ENCODE measurements at regions not wholly inside any gene's neighbourhood (a gene's known extent, or its start where the extent isn't known, plus 50 kb on each side); places are given as distances from the start of the nearest gene placed in this dataset.
A peak's percentile ranks its signal among the peaks of the same experiment; 100 is the strongest.

DNA sequence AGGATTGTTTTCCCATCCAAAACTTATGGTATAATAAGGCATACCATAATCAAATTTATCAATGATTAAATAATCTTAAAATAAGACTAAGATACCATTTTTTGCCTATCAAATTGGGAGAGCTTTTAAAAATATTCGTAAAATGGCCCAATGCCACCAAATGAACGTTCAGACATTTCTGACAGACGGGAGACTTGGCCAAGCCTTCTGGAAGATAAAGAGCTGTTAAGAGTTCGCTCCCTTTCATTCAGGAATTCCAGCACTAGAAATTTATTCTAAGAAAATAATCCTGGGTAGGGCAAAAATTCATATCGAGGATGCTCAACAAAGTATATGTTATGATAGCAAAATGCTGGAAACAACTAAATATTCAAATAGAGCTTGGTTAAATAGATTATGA, 85.6 kb upstream of the NEO1 start:
- WGBS, 2 donors (ENCODE audit: low coverage in 1 of 2): 76 to 91% methylated on average over 5 of the region's 5 CpGs
- H3K27ac ChIP-seq: no peak overlapping the region
- H3K36me3 ChIP-seq: no peaks in the 10 kb centered on the region
- intact Hi-C loops (cut with DNase I; ENCODE audit: low total_unique reads) (no loop called here), in situ Hi-C loops (cut with MboI; ENCODE audit: low pct_ligation_motif_present in 1 of 4, low pct_unique_long_range_greater_than_20kb in 1 of 4, low sequenced_read_pairs in 3 of 4) (no loop called here)
- H3K9me3 ChIP-seq: no peaks in the 10 kb centered on the region
- no peak for DNase-seq
- no peak overlapping the region for H3K4me3 ChIP-seq
- H3K27me3 ChIP-seq: no peaks in the 10 kb centered on the region
- peaks cover 0 to 42% (median 26%) of the 10 kb centered on the region in 4 donors for H3K4me1 ChIP-seq
- TF ChIP-seq POLR2AphosphoS5 (IDR thresholded peaks at IDR 0.05) (no peak), EP300 (IDR thresholded peaks at IDR 0.05; ENCODE audit: low read depth) (no peak), POLR2A (IDR thresholded peaks at IDR 0.05) (no peak), CTCF (IDR thresholded peaks at IDR 0.05) (no peak)

DNA sequence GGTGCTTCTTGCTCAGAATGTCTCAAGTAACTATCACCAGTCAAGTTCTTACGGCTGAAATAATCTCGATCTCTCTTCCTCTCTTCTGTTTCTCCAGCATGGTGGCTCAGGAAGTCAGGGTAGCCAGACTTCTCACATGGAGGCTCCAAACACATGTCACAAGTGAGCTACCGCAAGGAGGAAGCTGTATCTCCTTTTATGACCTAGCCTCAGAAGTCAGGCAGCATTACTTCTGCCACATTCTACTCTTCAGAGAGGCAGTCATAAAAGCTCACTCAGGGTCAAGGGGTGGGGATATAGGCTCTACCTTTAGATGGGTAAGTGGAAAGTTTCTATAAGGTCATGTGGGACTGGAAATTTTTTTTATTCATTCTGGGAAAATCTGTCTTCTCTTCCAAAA, 86.6 kb upstream of the NEO1 start:
- no peaks in the 10 kb centered on the region for H3K9me3 ChIP-seq
- H3K36me3 ChIP-seq: no peaks in the 10 kb centered on the region
- in situ Hi-C loops (cut with MboI; ENCODE audit: low pct_ligation_motif_present in 1 of 4, low pct_unique_long_range_greater_than_20kb in 1 of 4, low sequenced_read_pairs in 3 of 4): no loop called here
- peak overlapping the region in 1 of 4 donors; percentile 7 for H3K27ac ChIP-seq
- intact Hi-C loops (cut with DNase I; ENCODE audit: low total_unique reads): no loop called here
- H3K4me1 ChIP-seq: peaks cover 0 to 40% (median 26%) of the 10 kb centered on the region in 4 donors
- no peak overlapping the region for H3K4me3 ChIP-seq
- WGBS, 2 donors (ENCODE audit: low coverage in 1 of 2): 77% methylated on average over 3 of the region's 3 CpGs; no CpG with 5 or more reads in 1 of the 2 donors
- no peak for DNase-seq
- no peaks in the 10 kb centered on the region for H3K27me3 ChIP-seq
- TF ChIP-seq EP300 (IDR thresholded peaks at IDR 0.05; ENCODE audit: low read depth) (no peak), POLR2A (IDR thresholded peaks at IDR 0.05) (no peak), POLR2AphosphoS5 (IDR thresholded peaks at IDR 0.05) (no peak), CTCF (IDR thresholded peaks at IDR 0.05) (no peak)

- WGBS, 2 donors (ENCODE audit: low coverage in 1 of 2): 61 to 100% methylated on average over 1 of the region's 1 CpG
- peaks cover 0 to 38% (median 26%) of the 10 kb centered on the region in 4 donors for H3K4me1 ChIP-seq
- H3K36me3 ChIP-seq: no peaks in the 10 kb centered on the region
- H3K27me3 ChIP-seq: no peaks in the 10 kb centered on the region
- H3K9me3 ChIP-seq: no peaks in the 10 kb centered on the region
- no peak for TF ChIP-seq CTCF (IDR thresholded peaks at IDR 0.05)
- intact Hi-C loops (cut with DNase I; ENCODE audit: low total_unique reads) (no loop called here), in situ Hi-C loops (cut with MboI; ENCODE audit: low pct_ligation_motif_present in 1 of 4, low pct_unique_long_range_greater_than_20kb in 1 of 4, low sequenced_read_pairs in 3 of 4) (no loop called here)
- no peak overlapping the region for H3K27ac ChIP-seq
- no peak overlapping the region for H3K4me3 ChIP-seq
- no peak for DNase-seq
These were observed 87.7 kb upstream of the NEO1 start for GRCh38 chr15:72964542-72964941.

DNA sequence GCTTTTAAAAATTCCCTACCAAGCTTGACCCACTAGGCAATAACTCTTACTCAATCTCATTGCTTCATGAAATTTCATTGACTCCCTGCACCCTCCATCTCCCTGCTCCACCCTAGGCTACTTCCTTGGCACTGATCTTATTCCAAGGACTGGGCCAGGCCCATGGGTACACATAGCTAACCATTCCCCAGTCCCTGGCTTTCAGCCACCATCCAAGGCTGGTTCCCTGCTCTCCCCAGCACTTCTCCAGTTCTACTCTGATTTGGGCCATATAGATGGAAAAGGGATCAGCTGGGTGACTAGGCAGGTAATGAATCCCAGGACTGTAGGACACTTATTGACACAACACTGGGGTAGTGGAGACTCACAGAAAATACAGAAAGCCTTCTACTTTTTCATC, 88.1 kb upstream of the NEO1 start:
- peaks cover 0 to 38% (median 26%) of the 10 kb centered on the region in 4 donors for H3K4me1 ChIP-seq
- intact Hi-C loops (cut with DNase I; ENCODE audit: low total_unique reads): no loop called here
- in situ Hi-C loops (cut with MboI; ENCODE audit: low pct_ligation_motif_present in 1 of 4, low pct_unique_long_range_greater_than_20kb in 1 of 4, low sequenced_read_pairs in 3 of 4): no loop called here
- DNase-seq: peak; percentile 58
- no peak for TF ChIP-seq CTCF (IDR thresholded peaks at IDR 0.05)
- TF ChIP-seq POLR2A (IDR thresholded peaks at IDR 0.05): no peak
- TF ChIP-seq POLR2AphosphoS5 (IDR thresholded peaks at IDR 0.05): no peak
- TF ChIP-seq EP300 (IDR thresholded peaks at IDR 0.05; ENCODE audit: low read depth): no peak
- no peaks in the 10 kb centered on the region for H3K27me3 ChIP-seq
- no peaks in the 10 kb centered on the region for H3K9me3 ChIP-seq
- H3K36me3 ChIP-seq: no peaks in the 10 kb centered on the region
- H3K4me3 ChIP-seq: no peak overlapping the region
- peak overlapping the region in 1 of 4 donors; percentile 8 for H3K27ac ChIP-seq
